ENCODE measurements at regions not wholly inside any gene's neighbourhood (a gene's known extent, or its start where the extent isn't known, plus 50 kb on each side); places are given as distances from the start of the nearest gene placed in this dataset.
"Not testable (repeated sequence)": the region's sequence is repeated elsewhere in the genome, so short reads cannot be mapped to it uniquely, and the experiment has no call there.

DNA sequence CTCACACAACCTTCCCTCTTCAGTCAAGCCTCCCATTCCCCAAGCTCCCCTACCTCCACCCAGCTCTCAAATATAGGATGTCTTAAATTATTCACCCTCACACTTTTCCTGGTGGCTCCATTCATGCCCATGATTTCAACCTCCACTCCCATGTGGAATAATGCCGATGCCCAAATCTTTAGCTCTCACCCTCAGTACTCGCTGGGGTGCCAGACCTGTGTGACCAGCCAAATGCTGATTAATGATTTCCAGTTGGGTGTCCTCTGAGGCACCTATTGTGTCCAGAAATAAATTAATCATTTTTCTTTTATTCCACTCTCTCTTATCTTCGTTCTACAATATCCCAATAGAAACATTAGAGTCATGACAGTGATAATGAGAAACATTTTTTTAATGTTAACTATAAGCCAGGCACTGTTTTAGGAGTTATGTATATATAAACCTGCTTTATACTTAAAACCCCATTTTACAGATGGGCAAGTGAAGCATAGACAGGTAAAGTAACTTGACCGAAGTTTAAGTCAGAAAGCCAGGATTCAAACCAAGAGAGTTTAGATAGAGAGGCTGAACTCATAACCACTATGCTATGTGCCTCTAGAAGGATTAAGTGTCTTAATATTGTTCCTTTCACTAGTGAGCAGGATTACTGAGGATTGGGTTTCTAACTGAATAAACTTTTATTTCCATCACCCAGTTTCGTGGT lies 209.7 kb downstream of the DUSP10 start:
- H3K4me3 ChIP-seq (ENCODE audit: low read depth, low read length), result no peak overlapping the region
- in situ Hi-C loops (cut with HindIII; ENCODE audit: low sequenced_read_pairs), result no loop called here
- TF ChIP-seq, protein P1, sequence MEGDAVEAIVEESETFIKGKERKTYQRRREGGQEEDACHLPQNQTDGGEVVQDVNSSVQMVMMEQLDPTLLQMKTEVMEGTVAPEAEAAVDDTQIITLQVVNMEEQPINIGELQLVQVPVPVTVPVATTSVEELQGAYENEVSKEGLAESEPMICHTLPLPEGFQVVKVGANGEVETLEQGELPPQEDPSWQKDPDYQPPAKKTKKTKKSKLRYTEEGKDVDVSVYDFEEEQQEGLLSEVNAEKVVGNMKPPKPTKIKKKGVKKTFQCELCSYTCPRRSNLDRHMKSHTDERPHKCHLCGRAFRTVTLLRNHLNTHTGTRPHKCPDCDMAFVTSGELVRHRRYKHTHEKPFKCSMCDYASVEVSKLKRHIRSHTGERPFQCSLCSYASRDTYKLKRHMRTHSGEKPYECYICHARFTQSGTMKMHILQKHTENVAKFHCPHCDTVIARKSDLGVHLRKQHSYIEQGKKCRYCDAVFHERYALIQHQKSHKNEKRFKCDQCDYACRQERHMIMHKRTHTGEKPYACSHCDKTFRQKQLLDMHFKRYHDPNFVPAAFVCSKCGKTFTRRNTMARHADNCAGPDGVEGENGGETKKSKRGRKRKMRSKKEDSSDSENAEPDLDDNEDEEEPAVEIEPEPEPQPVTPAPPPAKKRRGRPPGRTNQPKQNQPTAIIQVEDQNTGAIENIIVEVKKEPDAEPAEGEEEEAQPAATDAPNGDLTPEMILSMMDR (IDR thresholded peaks at IDR 0.05; ENCODE audit: low read depth, low read length), result no peak
- DNase-seq (ENCODE audit: low read depth, low spot score), result no peak

DNA sequence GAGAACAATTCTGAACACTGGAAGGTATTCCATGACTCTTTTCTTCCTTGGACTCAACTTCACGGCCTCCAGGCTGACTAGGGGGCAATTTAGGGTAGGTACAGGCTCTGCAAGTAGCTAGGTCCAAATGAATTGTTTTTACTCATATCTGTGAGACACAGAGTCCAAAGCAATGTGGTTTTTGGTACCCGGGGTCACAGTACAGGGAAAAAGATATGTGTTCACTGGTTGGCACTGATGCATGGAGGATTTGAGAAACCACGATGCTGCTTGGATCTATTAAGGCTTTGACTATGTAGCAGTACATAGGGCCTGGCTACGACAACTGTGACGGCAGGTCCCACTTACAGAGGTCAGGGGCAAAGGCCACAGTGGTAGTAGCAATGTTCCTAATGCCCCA lies 200.6 kb downstream of the DUSP10 start:
- in situ Hi-C loops (cut with HindIII; ENCODE audit: low sequenced_read_pairs), result no loop called here
- TF ChIP-seq, protein P1 (IDR thresholded peaks at IDR 0.05; ENCODE audit: low read depth, low read length), result no peak
- H3K4me3 ChIP-seq (ENCODE audit: low read depth, low read length), result no peak overlapping the region
- DNase-seq (ENCODE audit: low read depth, low spot score), result no peak

DNA sequence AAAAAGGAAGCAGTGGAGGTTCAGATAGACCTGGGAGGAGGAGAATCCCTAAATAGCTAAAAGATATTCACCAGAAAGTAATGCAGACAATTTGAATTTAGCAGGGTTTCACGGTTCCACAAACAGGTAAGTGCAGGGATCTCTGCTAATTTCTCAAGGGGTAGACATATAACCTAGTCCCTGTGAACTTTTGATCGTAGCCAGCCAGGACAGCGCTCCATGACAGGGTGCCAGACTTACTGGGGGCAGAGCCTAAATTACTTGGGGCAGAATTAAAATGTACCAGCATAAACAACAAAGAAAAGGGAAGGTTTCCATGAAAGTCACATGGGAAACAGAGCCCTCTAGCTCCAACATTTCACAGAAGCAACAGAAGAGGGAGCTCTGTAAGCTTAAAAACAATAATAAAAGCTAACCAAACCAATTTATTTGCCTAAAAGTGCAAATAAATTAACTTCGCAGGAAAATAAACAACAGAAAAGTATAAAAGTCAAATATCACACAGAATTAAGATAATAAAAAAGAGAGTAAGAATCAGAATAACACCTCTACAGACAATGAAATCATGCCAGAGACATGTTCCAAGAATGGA lies 198.3 kb downstream of the DUSP10 start:
- H3K4me3 ChIP-seq (ENCODE audit: low read depth, low read length), result no peak overlapping the region
- in situ Hi-C loops (cut with HindIII; ENCODE audit: low sequenced_read_pairs), result no loop called here
- peak; percentile 49 for DNase-seq (ENCODE audit: low read depth, low spot score)
- TF ChIP-seq, protein P1 (IDR thresholded peaks at IDR 0.05; ENCODE audit: low read depth, low read length), result peak; percentile 57

DNA sequence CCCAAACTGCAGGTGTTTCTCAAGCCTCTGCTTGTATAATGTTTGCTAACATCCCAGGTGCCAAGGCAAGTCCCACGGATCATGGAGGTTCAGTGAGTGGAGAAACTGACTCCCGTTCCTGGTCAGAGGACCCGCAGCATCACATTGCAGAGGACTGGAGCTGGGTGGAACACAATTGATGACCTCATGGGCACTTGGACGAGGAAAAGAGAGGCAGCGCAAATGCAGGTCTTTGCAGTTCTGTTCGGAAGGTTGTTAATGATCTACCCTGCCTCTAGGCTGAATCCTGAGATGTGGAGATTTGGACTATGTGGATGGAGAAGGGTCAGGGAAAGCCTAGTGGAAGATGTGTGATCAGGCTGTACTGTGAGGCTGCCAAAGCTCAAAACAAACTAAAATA lies 192.9 kb downstream of the DUSP10 start:
- H3K4me3 ChIP-seq (ENCODE audit: low read depth, low read length), result no peak overlapping the region
- TF ChIP-seq, protein P1 (IDR thresholded peaks at IDR 0.05; ENCODE audit: low read depth, low read length), result no peak
- no peak for DNase-seq (ENCODE audit: low read depth, low spot score)
- in situ Hi-C loops (cut with HindIII; ENCODE audit: low sequenced_read_pairs), result no loop called here

DNA sequence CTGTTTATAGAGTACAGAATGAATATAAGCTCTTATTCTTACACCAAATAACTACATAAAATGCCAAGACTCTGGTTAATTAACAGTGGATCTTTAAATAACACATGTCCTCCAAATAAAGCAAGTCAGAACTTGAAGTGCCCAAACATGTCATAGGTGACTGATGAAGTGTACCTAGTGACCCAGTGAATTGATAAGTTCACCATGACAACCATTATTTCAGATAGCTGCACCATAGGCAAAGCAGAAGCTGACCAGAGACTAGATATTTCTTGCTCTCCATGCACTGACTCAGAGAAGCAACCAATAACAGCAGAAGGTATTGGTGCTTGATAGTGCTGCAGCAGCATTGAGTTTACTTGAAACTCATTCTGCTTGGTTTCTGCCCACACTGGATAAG lies 192.1 kb downstream of the DUSP10 start:
- TF ChIP-seq, protein P1 (IDR thresholded peaks at IDR 0.05; ENCODE audit: low read depth, low read length), result no peak
- in situ Hi-C loops (cut with HindIII; ENCODE audit: low sequenced_read_pairs), result no loop called here

DNA sequence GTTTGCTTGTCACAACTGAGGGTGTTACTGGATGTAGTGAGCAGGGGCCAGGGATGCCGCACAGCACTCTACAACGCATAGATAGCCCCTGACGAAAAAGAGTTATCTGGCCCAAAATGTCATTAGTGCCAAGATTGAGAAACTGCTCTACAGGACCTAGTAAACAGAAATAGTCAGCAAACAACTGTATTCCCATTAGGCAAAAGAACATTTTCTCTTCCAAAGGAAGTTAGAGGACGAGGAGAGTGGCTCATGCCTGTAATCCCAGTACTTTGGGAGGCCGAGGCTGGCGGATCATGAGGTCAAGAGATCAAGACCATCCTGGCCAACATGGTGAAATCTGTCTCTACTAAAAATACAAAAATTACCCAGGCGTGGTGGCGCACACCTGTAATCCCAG lies 189.1 kb downstream of the DUSP10 start:
- not testable (repeated sequence) for DNase-seq (ENCODE audit: low read depth, low spot score)

More for the DNA sequence above, 192.1 kb downstream of the DUSP10 start:
- no peak for DNase-seq (ENCODE audit: low read depth, low spot score)
- H3K4me3 ChIP-seq (ENCODE audit: low read depth, low read length), result no peak overlapping the region

DNA sequence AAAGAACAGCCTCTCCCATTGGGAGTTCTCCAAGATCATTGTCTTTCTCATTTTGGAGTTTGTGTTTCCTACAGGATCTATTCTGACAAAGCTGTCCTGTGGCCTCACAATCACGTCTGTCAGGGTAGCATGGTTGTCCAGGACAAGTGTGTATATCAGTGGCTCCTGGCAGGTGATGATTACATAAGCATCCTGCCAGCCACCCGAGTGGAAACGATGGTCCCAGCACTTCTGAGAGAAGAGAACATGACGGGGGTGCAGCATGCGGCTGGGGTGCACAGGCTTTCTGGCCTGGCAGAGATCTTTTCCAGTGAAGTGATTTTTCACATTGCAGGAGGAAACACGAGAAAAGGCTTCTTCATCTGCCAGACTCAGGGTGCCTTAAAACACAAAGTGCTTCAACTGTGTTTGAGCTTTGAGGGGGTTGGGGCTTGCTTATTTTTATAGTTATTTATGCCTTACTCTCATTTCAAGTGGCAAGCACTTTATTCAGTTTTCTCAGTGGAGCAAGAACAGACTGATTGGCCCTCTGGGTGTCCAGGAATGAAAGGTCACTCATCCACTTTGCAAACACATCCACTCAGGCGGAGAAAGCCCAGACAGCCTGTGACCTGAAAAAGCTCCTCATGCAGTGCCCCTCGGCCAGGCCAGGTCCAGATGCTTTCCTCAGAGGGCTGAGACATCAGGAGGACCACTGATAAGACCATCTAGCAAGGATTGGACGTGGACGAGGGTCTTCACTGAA lies 186.0 kb downstream of the DUSP10 start:
- no peak for DNase-seq (ENCODE audit: low read depth, low spot score)
- in situ Hi-C loops (cut with HindIII; ENCODE audit: low sequenced_read_pairs), result no loop called here
- TF ChIP-seq, protein P1 (IDR thresholded peaks at IDR 0.05; ENCODE audit: low read depth, low read length), result no peak
- no peak overlapping the region for H3K4me3 ChIP-seq (ENCODE audit: low read depth, low read length)

More for the DNA sequence above, 189.1 kb downstream of the DUSP10 start:
- H3K4me3 ChIP-seq (ENCODE audit: low read depth, low read length); in situ Hi-C loops (cut with HindIII; ENCODE audit: low sequenced_read_pairs): not testable (repeated sequence)

Measured in astrocyte of the spinal cord (primary cell).